ENCODE measurements at regions not wholly inside any gene's neighbourhood (a gene's known extent, or its start where the extent isn't known, plus 50 kb on each side); places are given as distances from the start of the nearest gene placed in this dataset.

DNA sequence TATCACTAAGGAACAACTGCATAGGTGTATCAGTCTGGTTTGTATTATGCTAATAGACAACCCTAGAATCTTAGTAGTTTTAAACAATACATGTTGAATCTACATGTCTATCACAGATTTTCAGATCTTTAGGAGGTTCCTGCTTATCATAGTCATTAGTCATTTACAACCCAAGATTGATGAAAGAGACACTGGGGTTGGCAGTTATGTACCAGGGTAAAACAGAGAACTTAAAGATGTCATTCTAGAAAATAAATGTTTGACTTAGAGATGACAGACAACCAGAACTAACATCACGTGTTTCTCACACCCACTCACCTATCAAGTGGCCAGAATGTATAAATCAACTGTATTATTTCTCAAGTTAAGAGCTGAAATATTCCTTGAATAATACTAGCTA is 181.9 kb downstream of the PABPC4L start:
- no peak for DNase-seq
- TF ChIP-seq, protein P1, sequence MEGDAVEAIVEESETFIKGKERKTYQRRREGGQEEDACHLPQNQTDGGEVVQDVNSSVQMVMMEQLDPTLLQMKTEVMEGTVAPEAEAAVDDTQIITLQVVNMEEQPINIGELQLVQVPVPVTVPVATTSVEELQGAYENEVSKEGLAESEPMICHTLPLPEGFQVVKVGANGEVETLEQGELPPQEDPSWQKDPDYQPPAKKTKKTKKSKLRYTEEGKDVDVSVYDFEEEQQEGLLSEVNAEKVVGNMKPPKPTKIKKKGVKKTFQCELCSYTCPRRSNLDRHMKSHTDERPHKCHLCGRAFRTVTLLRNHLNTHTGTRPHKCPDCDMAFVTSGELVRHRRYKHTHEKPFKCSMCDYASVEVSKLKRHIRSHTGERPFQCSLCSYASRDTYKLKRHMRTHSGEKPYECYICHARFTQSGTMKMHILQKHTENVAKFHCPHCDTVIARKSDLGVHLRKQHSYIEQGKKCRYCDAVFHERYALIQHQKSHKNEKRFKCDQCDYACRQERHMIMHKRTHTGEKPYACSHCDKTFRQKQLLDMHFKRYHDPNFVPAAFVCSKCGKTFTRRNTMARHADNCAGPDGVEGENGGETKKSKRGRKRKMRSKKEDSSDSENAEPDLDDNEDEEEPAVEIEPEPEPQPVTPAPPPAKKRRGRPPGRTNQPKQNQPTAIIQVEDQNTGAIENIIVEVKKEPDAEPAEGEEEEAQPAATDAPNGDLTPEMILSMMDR (IDR thresholded peaks at IDR 0.05), result no peak
- Histone ChIP-seq H3K36me3 (no peaks in the 10 kb centered on the region), H3K4me1 (no peaks in the 10 kb centered on the region), H3K27me3 (no peaks in the 10 kb centered on the region), H3K9me3 (no peaks in the 10 kb centered on the region), H3K4me3 (no peak overlapping the region), H3K27ac (no peak overlapping the region)
- WGBS, 2 donors, result 71 to 72% methylated on average over 1 of the region's 1 CpG
- ATAC-seq, result no peak
- intact Hi-C loops (cut with DNase I), result no loop called here

DNA sequence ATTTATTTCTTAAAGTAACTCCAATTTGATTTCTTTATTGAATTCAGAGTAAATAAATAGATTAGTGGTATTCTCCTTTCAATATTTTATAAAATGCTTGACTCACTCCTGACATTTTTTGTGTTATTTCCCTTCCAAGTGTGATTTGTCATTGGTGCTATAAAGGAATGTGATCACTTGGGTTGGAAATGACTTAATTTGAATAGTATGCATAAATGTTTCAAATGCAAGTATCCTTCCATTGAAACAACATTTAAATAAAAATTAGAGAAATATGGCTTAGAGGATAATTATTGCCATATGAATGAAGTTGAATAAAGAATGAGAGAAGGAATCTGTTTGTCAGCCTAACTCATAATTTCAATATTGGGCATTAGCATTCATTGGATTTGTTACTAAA is 182.7 kb downstream of the PABPC4L start:
- Histone ChIP-seq H3K4me1 (no peaks in the 10 kb centered on the region), H3K27ac (no peak overlapping the region), H3K4me3 (no peak overlapping the region), H3K27me3 (no peaks in the 10 kb centered on the region), H3K9me3 (no peaks in the 10 kb centered on the region), H3K36me3 (no peaks in the 10 kb centered on the region)
- TF ChIP-seq, protein P1 (IDR thresholded peaks at IDR 0.05), result no peak
- ATAC-seq (no peak), DNase-seq (no peak)
- intact Hi-C loops (cut with DNase I), result no loop called here

DNA sequence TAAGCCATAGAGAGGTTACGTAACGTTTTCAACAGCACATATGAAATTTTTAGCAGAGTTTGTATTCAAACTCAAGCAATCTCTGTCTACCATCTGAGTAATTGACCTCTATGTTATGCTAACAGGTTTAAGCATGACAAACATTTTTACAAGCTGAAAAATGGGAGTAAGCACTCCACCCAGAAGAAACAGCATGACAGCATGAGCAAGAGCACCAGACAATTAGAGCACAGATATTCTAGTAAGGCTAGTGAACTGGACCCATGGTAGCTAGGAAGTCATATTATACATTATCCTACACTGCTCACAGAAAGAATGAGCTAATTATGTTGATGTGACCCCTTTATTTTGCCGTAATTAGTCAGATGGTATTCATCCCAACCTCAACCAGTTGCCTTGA is 200.5 kb downstream of the PABPC4L start:
- Histone ChIP-seq H3K4me1 (no peaks in the 10 kb centered on the region), H3K27me3 (no peaks in the 10 kb centered on the region), H3K4me3 (no peak overlapping the region), H3K9me3 (no peaks in the 10 kb centered on the region), H3K27ac (no peak overlapping the region), H3K36me3 (no peaks in the 10 kb centered on the region)
- intact Hi-C loops (cut with DNase I), result no loop called here
- TF ChIP-seq, protein P1 (IDR thresholded peaks at IDR 0.05), result no peak
- DNase-seq, result no peak
- WGBS, 2 donors, result 94 to 95% methylated on average over 3 of the region's 3 CpGs
- no peak for ATAC-seq

DNA sequence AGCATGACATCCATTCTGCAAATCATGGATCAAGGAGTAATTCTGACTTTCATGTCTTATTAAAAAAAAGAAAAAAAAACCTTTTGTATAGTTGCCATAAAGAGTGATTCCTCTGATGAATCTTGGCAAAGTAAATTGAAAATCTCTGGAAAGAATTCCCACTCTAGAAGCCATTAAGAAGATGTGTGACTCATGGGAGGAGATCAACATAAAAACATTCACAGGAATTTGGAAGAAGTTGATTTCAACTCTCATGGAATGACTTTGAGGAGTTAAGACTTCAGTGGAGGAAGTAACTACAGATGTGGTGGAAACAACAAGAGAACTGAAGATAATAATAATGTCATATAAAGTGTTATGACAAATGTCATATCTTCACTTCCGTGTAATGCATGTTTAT is 204.2 kb downstream of the PABPC4L start:
- ATAC-seq, result no peak
- Histone ChIP-seq H3K36me3 (no peaks in the 10 kb centered on the region), H3K4me3 (no peak overlapping the region), H3K27ac (no peak overlapping the region), H3K27me3 (no peaks in the 10 kb centered on the region), H3K4me1 (no peaks in the 10 kb centered on the region), H3K9me3 (peaks cover 0 to 3% (median 0%) of the 10 kb centered on the region in 11 donors)
- TF ChIP-seq, protein P1 (IDR thresholded peaks at IDR 0.05), result no peak
- intact Hi-C loops (cut with DNase I), result no loop called here
- 67 to 81% methylated on average over 1 of the region's 1 CpG for WGBS, 2 donors
- DNase-seq, result no peak
